ENCODE measurements at regions not wholly inside any gene's neighbourhood (a gene's known extent, or its start where the extent isn't known, plus 50 kb on each side); places are given as distances from the start of the nearest gene placed in this dataset.

DNA sequence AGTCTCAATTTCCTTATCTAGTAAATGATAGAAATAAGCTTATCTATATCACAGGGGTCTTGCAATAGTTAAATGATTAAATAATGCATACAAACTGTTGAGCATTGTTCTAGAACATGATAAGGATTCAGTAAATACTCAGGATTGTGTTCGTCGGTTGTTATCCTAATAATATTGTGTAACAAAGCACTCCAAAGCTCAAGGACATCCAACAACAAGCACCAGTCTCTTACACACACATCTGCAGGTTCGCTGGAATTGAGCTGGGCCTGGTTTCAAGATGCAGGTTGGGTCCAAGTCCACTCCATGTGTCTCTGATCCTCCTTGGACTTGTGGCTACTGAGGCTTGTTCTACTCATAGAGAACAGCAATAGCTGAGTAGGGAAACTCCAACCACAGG, 74.1 kb upstream of the MC3R start:
- no peaks in the 10 kb centered on the region for H3K4me1 Mint-ChIP-seq (ENCODE audit: low read depth, unreplicated experiment)
- no TSS peak for BruUV-seq (replicated peaks)
- H3K27ac Mint-ChIP-seq (ENCODE audit: unreplicated experiment) = no peak overlapping the region
- intact Hi-C loops (cut with micrococcal nuclease; ENCODE audit: unreplicated experiment) = loop anchor here (5.0 to 10.0 kb wide), 2 partner anchors 180 to 757 kb away; no protein-coding TSS in a partner anchor
- no peaks in the 10 kb centered on the region for H3K36me3 ChIP-seq (ENCODE audit: control insufficient read depth, insufficient read depth, low read length)
- H3K36me3 Mint-ChIP-seq (ENCODE audit: insufficient read depth, unreplicated experiment) = no peaks in the 10 kb centered on the region
- no peaks in the 10 kb centered on the region for H3K9me3 Mint-ChIP-seq (ENCODE audit: unreplicated experiment)
- 0 out of 2 replicates have a peak, but pooled peaks cover 2% of the 10 kb centered on the region for H3K27me3 ChIP-seq (replicated peaks; ENCODE audit: control insufficient read depth, insufficient read depth, low read length)
- H3K4me3 Mint-ChIP-seq (ENCODE audit: unreplicated experiment) = no peak overlapping the region
- H3K9me3 ChIP-seq = no peaks in the 10 kb centered on the region; the same call in 1 of the 2 replicates
- no peaks in the 10 kb centered on the region for H3K4me1 ChIP-seq
- DNase-seq = no peak
- CTCF ChIA-PET = interaction anchor here (2.2 kb wide), 1 partner anchor 13 kb away, joined by 8 read pairs; no protein-coding TSS in a partner anchor
- TF ChIP-seq CTCF (IDR thresholded peaks at IDR 0.05; ENCODE audit: insufficient read depth in 1 of 2, low read depth in 1 of 2, low read length in 1 of 2, severe bottlenecking in 1 of 2, unreplicated experiment in 1 of 2) = no peak
- H3K27me3 Mint-ChIP-seq (ENCODE audit: insufficient read depth, unreplicated experiment) = peaks cover 14% of the 10 kb centered on the region
- H3K4me3 ChIP-seq (ENCODE audit: low read depth, low read length) = no peak overlapping the region
- POLR2A ChIA-PET = no interaction called here

GRCh38 chr20:56175884-56176283, 72.6 kb upstream of the MC3R start:
- no peak overlapping the region for H3K4me3 Mint-ChIP-seq (ENCODE audit: unreplicated experiment)
- no peaks in the 10 kb centered on the region for H3K4me1 ChIP-seq
- no peaks in the 10 kb centered on the region for H3K9me3 Mint-ChIP-seq (ENCODE audit: unreplicated experiment)
- intact Hi-C loops (cut with micrococcal nuclease; ENCODE audit: unreplicated experiment) = loop anchor here (10.0 kb wide), 1 partner anchor 181 kb away; no protein-coding TSS in a partner anchor
- H3K4me1 Mint-ChIP-seq (ENCODE audit: low read depth, unreplicated experiment) = no peaks in the 10 kb centered on the region
- CTCF ChIA-PET = interaction anchor here (2.2 kb wide), 1 partner anchor 12 kb away, joined by 8 read pairs; no protein-coding TSS in a partner anchor
- POLR2A ChIA-PET = no interaction called here
- 0 out of 2 replicates have a peak, but pooled peaks cover 2% of the 10 kb centered on the region for H3K27me3 ChIP-seq (replicated peaks; ENCODE audit: control insufficient read depth, insufficient read depth, low read length)
- no peak overlapping the region for H3K27ac Mint-ChIP-seq (ENCODE audit: unreplicated experiment)
- no peaks in the 10 kb centered on the region for H3K36me3 ChIP-seq (ENCODE audit: control insufficient read depth, insufficient read depth, low read length)
- no peak for DNase-seq
- no peaks in the 10 kb centered on the region for H3K36me3 Mint-ChIP-seq (ENCODE audit: insufficient read depth, unreplicated experiment)
- BruUV-seq (replicated peaks) = no TSS peak
- no peak overlapping the region for H3K4me3 ChIP-seq (ENCODE audit: low read depth, low read length)
- no peak for TF ChIP-seq CTCF (IDR thresholded peaks at IDR 0.05; ENCODE audit: insufficient read depth in 1 of 2, low read depth in 1 of 2, low read length in 1 of 2, severe bottlenecking in 1 of 2, unreplicated experiment in 1 of 2)
- H3K27me3 Mint-ChIP-seq (ENCODE audit: insufficient read depth, unreplicated experiment) = peaks cover 12% of the 10 kb centered on the region
- H3K9me3 ChIP-seq = no peaks in the 10 kb centered on the region; the same call in 1 of the 2 replicates

- no peak overlapping the region for H3K4me3 Mint-ChIP-seq (ENCODE audit: unreplicated experiment)
- no peaks in the 10 kb centered on the region for H3K4me1 Mint-ChIP-seq (ENCODE audit: low read depth, unreplicated experiment)
- Histone ChIP-seq H3K4me1 (no peaks in the 10 kb centered on the region), H3K9me3 (no peaks in the 10 kb centered on the region; the same call in 1 of the 2 replicates), H3K4me3 (ENCODE audit: low read depth, low read length) (no peak overlapping the region), H3K27me3 (replicated peaks; ENCODE audit: control insufficient read depth, insufficient read depth, low read length) (0 out of 2 replicates have a peak, but pooled peaks cover 2% of the 10 kb centered on the region), H3K36me3 (ENCODE audit: control insufficient read depth, insufficient read depth, low read length) (no peaks in the 10 kb centered on the region)
- POLR2A ChIA-PET = interaction anchor here (0.6 kb wide), 1 partner anchor 80 kb away, joined by 3 read pairs; no protein-coding TSS in a partner anchor
- H3K27me3 Mint-ChIP-seq (ENCODE audit: insufficient read depth, unreplicated experiment) = peaks cover 12% of the 10 kb centered on the region
- TF ChIP-seq CTCF (IDR thresholded peaks at IDR 0.05; ENCODE audit: insufficient read depth in 1 of 2, low read depth in 1 of 2, low read length in 1 of 2, severe bottlenecking in 1 of 2, unreplicated experiment in 1 of 2) = no peak
- H3K9me3 Mint-ChIP-seq (ENCODE audit: unreplicated experiment) = no peaks in the 10 kb centered on the region
- H3K36me3 Mint-ChIP-seq (ENCODE audit: insufficient read depth, unreplicated experiment) = no peaks in the 10 kb centered on the region
- CTCF ChIA-PET = no interaction called here
- no peak overlapping the region for H3K27ac Mint-ChIP-seq (ENCODE audit: unreplicated experiment)
- intact Hi-C loops (cut with micrococcal nuclease; ENCODE audit: unreplicated experiment) = loop anchor here (10.0 kb wide), 1 partner anchor 183 kb away; no protein-coding TSS in a partner anchor
- BruUV-seq (replicated peaks) = no TSS peak
- DNase-seq = no peak
Observed at GRCh38 chr20:56178219-56178618, 70.3 kb upstream of the MC3R start.

All from Caco-2 (cell line).